Femur (tissue), 1 donor: ENCODE measurements at regions not wholly inside any gene's neighbourhood (a gene's known extent, or its start where the extent isn't known, plus 50 kb on each side); places are given as distances from the start of the nearest gene placed in this dataset.
"Not testable (repeated sequence)": the region's sequence is repeated elsewhere in the genome, so short reads cannot be mapped to it uniquely, and the experiment has no call there.

Experiments used
- DNase-seq: peaks from one replicate; pipeline ENCODE4 v3.0.0-alpha.2; 2017

- DNase-seq = no peak
Measured at GRCh38 chr4:77308843-77309242, 151.8 kb downstream of the CCNG2 start.

- DNase-seq = no peak
Measured at GRCh38 chr4:77309496-77309895, 152.5 kb downstream of the CCNG2 start.

- DNase-seq = no peak
Measured at GRCh38 chr4:77310931-77311330, 153.9 kb downstream of the CCNG2 start.

- no peak for DNase-seq
Measured at GRCh38 chr4:77314697-77315096, 157.7 kb downstream of the CCNG2 start.

- no peak for DNase-seq
Measured at GRCh38 chr4:77327151-77327550, 170.1 kb downstream of the CCNG2 start.

- no peak for DNase-seq
Measured at GRCh38 chr4:77332696-77333270, 175.8 kb downstream of the CCNG2 start.

- no peak for DNase-seq
Measured at GRCh38 chr4:77336411-77337142, 179.6 kb downstream of the CCNG2 start.

GRCh38 chr4:77342170-77342810 lies 185.3 kb downstream of the CCNG2 start:
- no peak for DNase-seq

- DNase-seq = no peak
Measured at GRCh38 chr4:77344001-77344400, 187.0 kb downstream of the CCNG2 start.

- no peak for DNase-seq
Measured at GRCh38 chr4:77344784-77345183, 187.8 kb downstream of the CCNG2 start.

- DNase-seq = no peak
Measured at GRCh38 chr4:77347351-77347966, 190.5 kb downstream of the CCNG2 start.

- no peak for DNase-seq
Measured at GRCh38 chr4:77348815-77349214, 191.8 kb downstream of the CCNG2 start.

- DNase-seq = no peak
Measured at GRCh38 chr4:77349364-77349763, 192.4 kb downstream of the CCNG2 start.

GRCh38 chr4:77349796-77350195 lies 192.8 kb downstream of the CCNG2 start:
- no peak for DNase-seq

- DNase-seq = no peak
Measured at GRCh38 chr4:77352192-77352591, 195.2 kb downstream of the CCNG2 start.

- DNase-seq = not testable (repeated sequence)
Measured at GRCh38 chr4:77353724-77354315, 196.8 kb downstream of the CCNG2 start.

GRCh38 chr4:77354550-77354949 lies 197.5 kb downstream of the CCNG2 start:
- DNase-seq = no peak

GRCh38 chr4:77355731-77356130 lies 198.7 kb downstream of the CCNG2 start:
- no peak for DNase-seq

- no peak for DNase-seq
Measured at GRCh38 chr4:77358315-77358928, 201.4 kb downstream of the CCNG2 start.

- DNase-seq = no peak
Measured at GRCh38 chr4:77360451-77360850, 203.4 kb downstream of the CCNG2 start.

- DNase-seq = not testable (repeated sequence)
Measured at GRCh38 chr4:77366876-77367275, 209.9 kb downstream of the CCNG2 start.

- DNase-seq = no peak
Measured at GRCh38 chr4:77367638-77368037, 210.6 kb downstream of the CCNG2 start.

- no peak for DNase-seq
Measured at GRCh38 chr4:77372375-77372774, 215.4 kb downstream of the CCNG2 start.
